ENCODE measurements at regions not wholly inside any gene's neighbourhood (a gene's known extent, or its start where the extent isn't known, plus 50 kb on each side); places are given as distances from the start of the nearest gene placed in this dataset.

DNA sequence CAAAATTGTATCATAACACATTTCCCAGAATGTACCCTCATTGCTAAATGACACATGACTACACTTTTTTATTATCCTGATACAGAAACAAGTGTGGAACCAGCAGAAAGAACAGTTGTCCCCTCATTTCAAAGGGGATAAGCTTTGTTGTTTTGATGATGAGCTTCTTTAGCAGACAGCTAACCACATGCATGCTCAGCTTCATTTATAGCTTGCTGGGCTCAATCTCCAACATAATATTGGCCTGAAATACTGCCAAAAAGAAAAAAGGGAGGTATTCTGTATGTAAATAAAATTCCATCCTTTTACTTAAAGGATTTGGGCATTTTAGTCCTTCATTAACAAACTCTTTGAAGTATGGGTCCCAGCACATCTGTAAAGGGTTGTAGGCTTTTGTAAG lies 120.4 kb downstream of the SPATA31D1 start:
- TF ChIP-seq, protein P1, sequence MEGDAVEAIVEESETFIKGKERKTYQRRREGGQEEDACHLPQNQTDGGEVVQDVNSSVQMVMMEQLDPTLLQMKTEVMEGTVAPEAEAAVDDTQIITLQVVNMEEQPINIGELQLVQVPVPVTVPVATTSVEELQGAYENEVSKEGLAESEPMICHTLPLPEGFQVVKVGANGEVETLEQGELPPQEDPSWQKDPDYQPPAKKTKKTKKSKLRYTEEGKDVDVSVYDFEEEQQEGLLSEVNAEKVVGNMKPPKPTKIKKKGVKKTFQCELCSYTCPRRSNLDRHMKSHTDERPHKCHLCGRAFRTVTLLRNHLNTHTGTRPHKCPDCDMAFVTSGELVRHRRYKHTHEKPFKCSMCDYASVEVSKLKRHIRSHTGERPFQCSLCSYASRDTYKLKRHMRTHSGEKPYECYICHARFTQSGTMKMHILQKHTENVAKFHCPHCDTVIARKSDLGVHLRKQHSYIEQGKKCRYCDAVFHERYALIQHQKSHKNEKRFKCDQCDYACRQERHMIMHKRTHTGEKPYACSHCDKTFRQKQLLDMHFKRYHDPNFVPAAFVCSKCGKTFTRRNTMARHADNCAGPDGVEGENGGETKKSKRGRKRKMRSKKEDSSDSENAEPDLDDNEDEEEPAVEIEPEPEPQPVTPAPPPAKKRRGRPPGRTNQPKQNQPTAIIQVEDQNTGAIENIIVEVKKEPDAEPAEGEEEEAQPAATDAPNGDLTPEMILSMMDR (IDR thresholded peaks at IDR 0.05): no peak
- DNase-seq: no peak
- peaks cover 7% of the 10 kb centered on the region for H3K4me1 ChIP-seq (ENCODE audit: low read depth)
- H3K36me3 ChIP-seq (ENCODE audit: low read depth): no peaks in the 10 kb centered on the region
- no peak overlapping the region for H3K4me3 ChIP-seq
- no peak for ATAC-seq
- no peaks in the 10 kb centered on the region for H3K9me3 ChIP-seq
- intact Hi-C loops (cut with DNase I, micrococcal nuclease): no loop called here

DNA sequence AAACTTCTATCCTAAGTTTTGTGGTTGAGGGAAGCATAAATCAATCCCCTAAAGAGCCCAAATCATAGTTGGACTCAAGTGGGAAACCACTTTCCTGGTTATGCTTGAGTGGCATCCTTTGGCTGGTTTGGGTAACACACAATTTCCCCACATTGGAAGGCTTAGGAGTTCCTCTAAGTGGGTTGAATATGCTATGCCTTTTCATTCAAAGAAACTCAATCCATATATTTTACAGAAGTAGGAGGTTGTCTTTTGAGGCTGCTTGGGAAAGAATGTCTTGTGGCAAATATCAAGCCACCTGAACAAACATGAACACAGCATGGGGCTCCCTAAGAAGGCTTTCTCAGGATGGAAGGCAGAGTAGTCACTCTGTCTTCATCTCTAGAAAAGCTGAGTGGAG lies 121.1 kb downstream of the SPATA31D1 start:
- Histone ChIP-seq H3K9me3 (no peaks in the 10 kb centered on the region), H3K4me1 (ENCODE audit: low read depth) (peaks cover 7% of the 10 kb centered on the region), H3K4me3 (no peak overlapping the region), H3K36me3 (ENCODE audit: low read depth) (no peaks in the 10 kb centered on the region)
- ATAC-seq (no peak), DNase-seq (no peak)
- TF ChIP-seq, protein P1 (IDR thresholded peaks at IDR 0.05): no peak
- intact Hi-C loops (cut with DNase I, micrococcal nuclease): no loop called here

DNA sequence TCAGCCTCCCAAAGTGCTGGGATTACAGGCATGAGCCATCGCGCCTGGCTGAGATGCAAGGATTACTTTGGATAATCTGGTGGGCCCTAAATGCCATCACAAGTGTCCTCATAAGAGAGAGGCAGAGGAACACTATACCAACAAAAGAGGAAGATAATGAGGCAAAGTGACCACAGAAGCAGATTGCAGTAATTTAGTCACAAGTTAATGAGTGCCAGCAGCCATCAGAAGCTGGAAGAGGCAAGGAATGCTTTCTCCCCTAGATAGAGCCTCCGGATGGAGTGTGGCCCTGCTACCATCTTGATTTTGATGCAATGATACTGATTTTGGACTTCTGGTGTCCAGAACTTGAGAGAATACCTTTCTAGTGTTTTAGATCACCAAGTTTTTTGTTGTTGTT lies 122.3 kb downstream of the SPATA31D1 start:
- ATAC-seq (no peak), DNase-seq (no peak)
- TF ChIP-seq, protein P1 (IDR thresholded peaks at IDR 0.05): no peak
- H3K36me3 ChIP-seq (ENCODE audit: low read depth): no peaks in the 10 kb centered on the region
- H3K4me1 ChIP-seq (ENCODE audit: low read depth): peaks cover 7% of the 10 kb centered on the region
- no peaks in the 10 kb centered on the region for H3K9me3 ChIP-seq
- intact Hi-C loops (cut with DNase I, micrococcal nuclease): no loop called here
- H3K4me3 ChIP-seq: no peak overlapping the region

DNA sequence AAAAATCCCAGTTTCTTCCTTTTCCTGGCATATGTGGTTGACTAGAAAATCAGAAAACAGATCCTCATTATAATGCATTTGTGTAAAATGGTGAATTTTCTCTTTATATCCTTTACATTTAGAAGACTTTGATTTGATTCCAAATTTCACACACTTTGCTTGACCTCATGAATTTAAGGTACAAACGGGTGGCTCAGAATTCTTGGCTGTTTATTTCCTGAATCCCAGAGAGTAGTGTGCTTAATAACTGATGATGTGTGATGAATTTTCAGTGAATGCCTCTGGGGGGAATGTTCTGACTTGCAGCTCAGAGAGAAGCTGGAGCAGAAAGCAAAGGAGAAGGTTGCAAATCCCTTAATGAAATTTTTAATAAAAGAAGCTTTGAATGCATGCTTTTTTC lies 126.8 kb downstream of the SPATA31D1 start:
- TF ChIP-seq, protein P1 (IDR thresholded peaks at IDR 0.05): no peak
- Histone ChIP-seq H3K9me3 (no peaks in the 10 kb centered on the region), H3K4me3 (no peak overlapping the region), H3K4me1 (ENCODE audit: low read depth) (no peaks in the 10 kb centered on the region), H3K36me3 (ENCODE audit: low read depth) (no peaks in the 10 kb centered on the region)
- ATAC-seq (no peak), DNase-seq (no peak)
- intact Hi-C loops (cut with DNase I, micrococcal nuclease): no loop called here

DNA sequence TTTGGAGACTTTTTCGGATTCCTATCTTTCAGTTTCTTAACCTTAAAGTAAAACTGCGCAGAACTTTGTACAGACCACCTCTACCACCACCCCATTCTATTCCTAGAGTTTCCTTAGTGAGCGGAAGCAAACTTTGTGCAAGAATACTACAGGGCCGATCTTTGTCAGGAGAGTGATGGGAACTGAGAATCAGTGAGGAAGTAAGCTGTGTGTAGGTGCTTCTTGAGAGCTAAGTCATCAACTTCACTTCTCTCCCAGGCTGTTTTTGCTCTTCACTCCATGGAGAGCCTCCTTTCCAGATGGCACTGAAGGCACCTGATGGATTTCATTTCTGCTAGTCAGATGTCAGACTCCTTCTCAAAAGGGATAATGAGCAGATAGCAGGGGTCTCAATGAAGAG lies 127.3 kb downstream of the SPATA31D1 start:
- no peaks in the 10 kb centered on the region for H3K4me1 ChIP-seq (ENCODE audit: low read depth)
- H3K9me3 ChIP-seq: no peaks in the 10 kb centered on the region
- H3K4me3 ChIP-seq: no peak overlapping the region
- TF ChIP-seq, protein P1 (IDR thresholded peaks at IDR 0.05): no peak
- DNase-seq (no peak), ATAC-seq (no peak)
- H3K36me3 ChIP-seq (ENCODE audit: low read depth): no peaks in the 10 kb centered on the region
- intact Hi-C loops (cut with DNase I, micrococcal nuclease): no loop called here

DNA sequence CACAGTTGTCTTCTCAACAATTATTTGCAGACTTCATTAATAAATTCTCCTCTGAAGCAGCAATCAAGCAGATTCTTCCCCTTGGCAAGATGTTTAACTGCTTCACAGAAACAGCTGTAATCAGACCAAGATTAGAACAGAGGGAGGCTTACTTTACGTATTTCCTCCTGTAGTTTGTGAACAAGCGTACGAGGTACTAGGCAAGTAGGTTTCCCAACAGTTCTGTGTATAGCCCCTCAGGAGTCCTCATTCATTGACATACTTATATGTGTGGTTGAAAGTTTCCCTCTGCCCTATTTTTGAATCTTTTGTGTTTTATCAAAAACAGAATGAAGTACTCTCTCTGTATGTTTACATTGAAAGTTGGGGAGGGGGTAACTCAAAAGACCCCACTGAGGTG lies 128.0 kb downstream of the SPATA31D1 start:
- ATAC-seq: no peak
- Histone ChIP-seq H3K4me3 (no peak overlapping the region), H3K4me1 (ENCODE audit: low read depth) (no peaks in the 10 kb centered on the region), H3K9me3 (no peaks in the 10 kb centered on the region), H3K36me3 (ENCODE audit: low read depth) (no peaks in the 10 kb centered on the region)
- no peak for DNase-seq
- intact Hi-C loops (cut with DNase I, micrococcal nuclease): no loop called here
- TF ChIP-seq, protein P1 (IDR thresholded peaks at IDR 0.05): no peak
